DND-41 (cell line): ENCODE measurements at regions not wholly inside any gene's neighbourhood (a gene's known extent, or its start where the extent isn't known, plus 50 kb on each side); places are given as distances from the start of the nearest gene placed in this dataset.

ENCODE experiments used
- ATAC-seq: fragments of 200-7000 bp; cut with Tn5 transposase; 3 replicates; pipeline ENCODE4 v1.9.1; 2021; ENCODE audit warnings: low read depth; ENCODE audit not compliant: insufficient read depth
- DNase-seq: peaks from one replicate; pipeline ENCODE4 v3.0.0-alpha.2; 2020
- H2AFZ ChIP-seq: 2 replicates; pipeline ENCODE4 v1.6.0; 2012; ENCODE audit warnings: low read depth, low read length
- H3K27ac ChIP-seq: 2 replicates; pipeline ENCODE4 v1.5.1; 2012; ENCODE audit warnings: low read length, inconsistent platforms
- H3K27me3 ChIP-seq: fragments of 200-600 bp; sonication (generic); 2 replicates; pipeline ENCODE4 v1.6.0; 2012; ENCODE audit warnings: low read length, mild to moderate bottlenecking, inconsistent platforms; ENCODE audit not compliant: insufficient read depth, poor library complexity
- H3K36me3 ChIP-seq: 2 replicates; pipeline ENCODE4 v1.5.1; 2012; ENCODE audit warnings: low read length, inconsistent platforms; ENCODE audit not compliant: insufficient read depth
- H3K4me1 ChIP-seq: 2 replicates; pipeline ENCODE4 v1.5.1; 2012; ENCODE audit warnings: mild to moderate bottlenecking, low read length; ENCODE audit not compliant: insufficient read depth
- H3K4me2 ChIP-seq: 2 replicates; pipeline ENCODE4 v1.6.0; 2012; ENCODE audit warnings: mild to moderate bottlenecking, moderate library complexity, low read length, inconsistent platforms; ENCODE audit not compliant: insufficient read depth
- H3K4me3 ChIP-seq, 2 experiments: fragments of 200-600 bp in 1 of 2; shearing (Covaris generic) in 1 of 2; 2 replicates each; pipeline ENCODE4 v1.5.1; 2012 to 2016; ENCODE audit warnings: inconsistent platforms in 2 of 2, low read length in 2 of 2, mild to moderate bottlenecking in 2 of 2, low read depth in 1 of 2, moderate library complexity in 1 of 2
- H3K79me2 ChIP-seq: 2 replicates; pipeline ENCODE4 v1.6.0; 2012; ENCODE audit warnings: low read length, inconsistent platforms; ENCODE audit not compliant: insufficient read depth
- H3K9ac ChIP-seq: 2 replicates; pipeline ENCODE4 v1.6.0; 2012; ENCODE audit warnings: low read depth, mild to moderate bottlenecking, inconsistent platforms, low read length, moderate library complexity
- H3K9me3 ChIP-seq: 2 replicates; pipeline ENCODE4 v1.5.1; 2012; ENCODE audit warnings: low read length, moderate library complexity, mild to moderate bottlenecking, inconsistent platforms; ENCODE audit not compliant: insufficient read depth, severe bottlenecking
- H4K20me1 ChIP-seq: 2 replicates; pipeline ENCODE4 v1.6.0; 2012; ENCODE audit warnings: low read length; ENCODE audit not compliant: insufficient read depth
- CTCF ChIP-seq: IDR thresholded peaks from 2 replicates; pipeline ENCODE4 v1.5.1; 2012; ENCODE audit warnings: borderline replicate concordance, low read length, moderate library complexity, mild to moderate bottlenecking; ENCODE audit not compliant: poor library complexity, severe bottlenecking; ENCODE audit errors: extremely low read depth
- EZH2 ChIP-seq: IDR thresholded peaks from 3 replicates; pipeline ENCODE4 v1.6.1; 2012; ENCODE audit warnings: borderline replicate concordance, low read depth, mild to moderate bottlenecking, moderate library complexity, low read length, inconsistent platforms; ENCODE audit not compliant: severe bottlenecking

- H3K27me3 ChIP-seq, result no peaks in the 10 kb centered on the region
- H3K9me3 ChIP-seq, result no peaks in the 10 kb centered on the region
- no peak overlapping the region for H3K9ac ChIP-seq
- H3K79me2 ChIP-seq, result no peaks in the 10 kb centered on the region
- H3K4me2 ChIP-seq, result no peak overlapping the region
- H3K4me3 ChIP-seq, result no peak overlapping the region
- ATAC-seq, result no peak
- no peak for DNase-seq
- H3K27ac ChIP-seq, result no peak overlapping the region
- no peaks in the 10 kb centered on the region for H4K20me1 ChIP-seq
- H3K36me3 ChIP-seq, result no peaks in the 10 kb centered on the region
- H2AFZ ChIP-seq, result no peak overlapping the region
- no peaks in the 10 kb centered on the region for H3K4me1 ChIP-seq
- TF ChIP-seq CTCF, result no peak
- TF ChIP-seq EZH2, result no peak
Measured at GRCh38 chr12:98253207-98254037, 262.0 kb upstream of the TMPO start.

- Histone ChIP-seq H3K4me2 (no peak overlapping the region), H2AFZ (no peak overlapping the region), H3K9ac (no peak overlapping the region), H3K27me3 (no peaks in the 10 kb centered on the region), H3K4me3 (no peak overlapping the region), H4K20me1 (no peaks in the 10 kb centered on the region), H3K9me3 (no peaks in the 10 kb centered on the region), H3K79me2 (no peaks in the 10 kb centered on the region), H3K27ac (no peak overlapping the region), H3K36me3 (no peaks in the 10 kb centered on the region), H3K4me1 (no peaks in the 10 kb centered on the region)
- TF ChIP-seq EZH2, result no peak
- no peak for TF ChIP-seq CTCF
- DNase-seq (no peak), ATAC-seq (no peak)
Measured at GRCh38 chr12:98256830-98257229, 258.6 kb upstream of the TMPO start.

- Histone ChIP-seq H3K9ac (no peak overlapping the region), H2AFZ (no peak overlapping the region), H3K27ac (no peak overlapping the region), H3K79me2 (no peaks in the 10 kb centered on the region), H3K4me1 (no peaks in the 10 kb centered on the region), H3K4me2 (no peak overlapping the region), H3K4me3 (no peak overlapping the region), H4K20me1 (no peaks in the 10 kb centered on the region), H3K27me3 (no peaks in the 10 kb centered on the region), H3K36me3 (no peaks in the 10 kb centered on the region), H3K9me3 (no peaks in the 10 kb centered on the region)
- no peak for DNase-seq
- ATAC-seq, result no peak
- TF ChIP-seq CTCF (no peak), EZH2 (no peak)
Measured at GRCh38 chr12:98259693-98260092, 255.7 kb upstream of the TMPO start.
